ENCODE measurements at regions not wholly inside any gene's neighbourhood (a gene's known extent, or its start where the extent isn't known, plus 50 kb on each side); places are given as distances from the start of the nearest gene placed in this dataset.
A peak's percentile ranks its signal among the peaks of the same experiment; 100 is the strongest.
"Not testable (repeated sequence)": the region's sequence is repeated elsewhere in the genome, so short reads cannot be mapped to it uniquely, and the experiment has no call there.

GRCh38 chr22:33142282-33143055 is 84.3 kb upstream of the SYN3 start:
- no peak for DNase-seq (ENCODE audit: low spot score)

GRCh38 chr22:33139937-33140336 is 81.8 kb upstream of the SYN3 start:
- DNase-seq (ENCODE audit: low spot score) = no peak

- DNase-seq (ENCODE audit: low spot score) = not testable (repeated sequence)
Observed at GRCh38 chr22:33138333-33138732, 80.2 kb upstream of the SYN3 start.

DNA sequence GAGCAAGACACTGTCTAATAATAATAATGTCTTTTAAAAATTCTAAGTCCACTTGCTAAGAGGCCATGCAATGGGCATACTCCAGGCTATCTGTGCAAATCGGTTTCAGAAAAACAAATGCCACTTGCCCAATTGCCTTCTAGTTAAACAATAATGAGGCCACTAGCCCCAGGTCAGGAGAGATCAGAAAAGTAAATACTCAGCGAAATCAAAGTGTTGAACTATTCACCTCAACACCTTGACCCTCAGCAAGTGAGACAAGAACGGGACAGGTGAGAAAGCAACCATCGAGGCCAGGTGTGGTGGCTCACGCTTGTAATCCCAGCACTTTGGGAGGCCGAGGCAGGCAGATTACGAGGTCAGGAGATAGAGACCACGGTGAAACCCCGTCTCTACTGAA is 72.3 kb upstream of the SYN3 start:
- no peak for DNase-seq (ENCODE audit: low spot score)

DNA sequence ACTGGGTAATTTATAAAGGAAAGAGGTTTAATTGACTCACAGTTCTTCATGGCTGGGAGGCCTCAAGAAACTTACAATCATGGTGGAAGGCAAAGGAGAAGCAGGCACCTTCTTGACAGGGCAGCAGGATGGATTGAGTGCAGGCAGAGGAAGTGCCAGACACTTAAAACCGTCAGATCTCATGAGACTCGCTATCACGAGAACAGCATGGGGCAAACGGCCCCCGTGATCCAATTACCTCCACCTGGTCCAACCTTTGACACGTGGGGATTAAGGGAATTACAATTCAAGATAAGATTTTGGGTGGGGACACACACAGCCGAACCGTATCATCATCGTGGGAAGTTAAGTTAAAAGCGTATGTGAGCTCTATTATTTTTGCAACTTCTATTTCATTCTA is 71.4 kb upstream of the SYN3 start:
- DNase-seq (ENCODE audit: low spot score) = no peak

- peak; percentile 13 for DNase-seq (ENCODE audit: low spot score)
Observed at GRCh38 chr22:33126881-33127280, 68.7 kb upstream of the SYN3 start.

DNA sequence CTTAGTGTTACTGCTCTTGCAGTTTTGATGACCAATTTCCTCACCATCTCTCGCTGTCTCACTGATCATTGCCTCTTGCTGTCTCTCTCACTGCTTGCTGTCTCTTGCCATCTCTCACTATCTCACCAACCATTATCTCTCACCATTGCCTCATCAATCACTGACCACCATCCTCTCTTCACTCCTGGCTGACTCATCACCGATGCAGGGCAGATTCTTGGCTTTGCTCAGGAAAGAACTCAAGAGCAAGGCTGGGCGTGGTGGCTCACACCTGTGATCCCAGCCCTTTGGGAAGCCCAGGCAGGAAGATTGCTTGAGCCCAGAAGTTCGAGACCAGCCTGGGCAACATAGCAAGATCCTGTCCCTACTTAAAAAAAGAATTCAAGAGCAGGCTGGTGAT is 66.3 kb upstream of the SYN3 start:
- no peak for DNase-seq (ENCODE audit: low spot score)

- not testable (repeated sequence) for DNase-seq (ENCODE audit: low spot score)
Observed at GRCh38 chr22:33122439-33122838, 64.3 kb upstream of the SYN3 start.

GRCh38 chr22:33119044-33119443 is 60.9 kb upstream of the SYN3 start:
- DNase-seq (ENCODE audit: low spot score) = no peak

DNA sequence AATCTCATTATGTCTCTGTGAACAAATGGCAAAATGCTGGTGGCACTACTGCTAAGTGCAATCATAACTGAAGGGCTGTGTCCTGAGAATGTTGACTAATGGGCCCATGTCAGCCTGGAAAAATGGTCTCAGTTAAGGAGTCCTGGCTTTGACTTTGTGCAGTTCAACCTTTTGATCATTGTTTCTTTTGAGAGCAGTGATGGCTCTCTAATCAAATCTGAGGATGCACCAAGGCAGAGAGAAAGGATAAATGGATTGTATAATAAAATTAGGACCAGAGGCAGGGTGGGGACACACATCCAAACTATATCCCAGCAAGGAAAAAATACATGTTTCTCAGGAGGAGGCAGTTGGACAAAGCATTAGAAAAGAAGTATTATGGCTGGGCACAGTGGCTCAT is 59.6 kb upstream of the SYN3 start:
- DNase-seq (ENCODE audit: low spot score) = no peak

GRCh38 chr22:33116841-33117547 is 58.8 kb upstream of the SYN3 start:
- DNase-seq (ENCODE audit: low spot score) = no peak

DNA sequence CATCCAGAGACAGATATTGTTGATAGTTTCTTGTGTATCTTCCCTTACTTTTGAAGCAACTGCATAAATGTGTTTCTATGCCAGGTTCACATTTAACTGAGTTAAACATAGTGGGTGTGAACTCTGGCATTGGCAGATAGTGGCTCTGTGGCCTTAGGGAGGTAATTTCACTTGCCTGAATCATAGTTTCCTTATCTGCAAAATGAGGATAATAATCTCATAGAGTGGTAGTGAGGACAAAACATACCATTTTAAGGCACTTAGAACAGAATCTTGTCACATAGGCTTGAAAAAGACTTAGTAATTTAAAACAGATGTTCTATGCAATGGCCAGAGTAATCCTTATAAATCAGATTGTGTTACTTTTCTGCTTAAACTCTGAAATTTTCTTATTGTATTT is 56.4 kb upstream of the SYN3 start:
- no peak for DNase-seq (ENCODE audit: low spot score)

- DNase-seq (ENCODE audit: low spot score) = no peak
Observed at GRCh38 chr22:33112580-33112979, 54.4 kb upstream of the SYN3 start.

GRCh38 chr22:33111491-33111890 is 53.3 kb upstream of the SYN3 start:
- no peak for DNase-seq (ENCODE audit: low spot score)

- no peak for DNase-seq (ENCODE audit: low spot score)
Observed at GRCh38 chr22:33110562-33111163, 52.5 kb upstream of the SYN3 start.

GRCh38 chr22:33109514-33110430 is 51.6 kb upstream of the SYN3 start:
- no peak for DNase-seq (ENCODE audit: low spot score)

DNA sequence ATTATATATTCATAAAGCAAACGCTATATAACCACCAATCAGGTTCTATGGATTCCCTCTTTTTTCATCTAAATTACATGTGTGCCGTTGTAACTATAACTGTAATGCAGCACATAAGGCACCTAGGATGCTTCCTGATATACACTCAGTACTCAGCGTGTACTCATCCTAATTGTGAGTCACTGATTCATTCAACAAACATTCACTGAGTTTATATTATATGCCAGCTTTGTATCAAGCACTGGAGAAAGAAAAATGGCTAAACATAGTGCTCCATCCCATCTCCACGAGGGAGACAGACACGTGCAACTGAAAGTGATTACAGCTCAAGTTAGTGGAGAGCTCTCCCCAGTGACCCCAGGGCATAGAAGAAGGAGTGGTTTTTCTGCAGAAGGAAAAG is 49.9 kb upstream of the SYN3 start:
- DNase-seq (ENCODE audit: low spot score) = no peak

Measured in GM03348 (cell line).